ENCODE measurements at regions not wholly inside any gene's neighbourhood (a gene's known extent, or its start where the extent isn't known, plus 50 kb on each side); places are given as distances from the start of the nearest gene placed in this dataset.
"Not testable (repeated sequence)": the region's sequence is repeated elsewhere in the genome, so short reads cannot be mapped to it uniquely, and the experiment has no call there.

DNA sequence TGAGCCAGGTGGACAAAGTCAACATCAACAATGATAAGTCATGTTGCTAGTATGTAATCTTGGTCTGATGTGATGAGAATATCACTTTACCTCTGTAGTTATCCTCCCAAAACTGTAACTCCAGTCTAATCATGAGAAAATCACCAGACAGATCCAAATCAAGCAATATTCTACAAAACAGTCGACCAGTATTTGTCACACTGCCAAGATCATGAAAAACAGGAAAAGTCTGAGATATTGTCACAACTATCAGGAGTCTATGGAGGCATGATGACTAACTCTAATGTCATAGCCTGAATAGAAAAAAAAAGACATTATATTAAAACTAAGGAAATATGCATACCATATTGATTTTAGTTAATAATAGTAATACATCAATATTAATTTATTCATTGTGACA lies 1883.3 kb upstream of the CELF4 start:
- peak; percentile 28 for DNase-seq (ENCODE audit: low read depth)
- TF ChIP-seq, protein P1, sequence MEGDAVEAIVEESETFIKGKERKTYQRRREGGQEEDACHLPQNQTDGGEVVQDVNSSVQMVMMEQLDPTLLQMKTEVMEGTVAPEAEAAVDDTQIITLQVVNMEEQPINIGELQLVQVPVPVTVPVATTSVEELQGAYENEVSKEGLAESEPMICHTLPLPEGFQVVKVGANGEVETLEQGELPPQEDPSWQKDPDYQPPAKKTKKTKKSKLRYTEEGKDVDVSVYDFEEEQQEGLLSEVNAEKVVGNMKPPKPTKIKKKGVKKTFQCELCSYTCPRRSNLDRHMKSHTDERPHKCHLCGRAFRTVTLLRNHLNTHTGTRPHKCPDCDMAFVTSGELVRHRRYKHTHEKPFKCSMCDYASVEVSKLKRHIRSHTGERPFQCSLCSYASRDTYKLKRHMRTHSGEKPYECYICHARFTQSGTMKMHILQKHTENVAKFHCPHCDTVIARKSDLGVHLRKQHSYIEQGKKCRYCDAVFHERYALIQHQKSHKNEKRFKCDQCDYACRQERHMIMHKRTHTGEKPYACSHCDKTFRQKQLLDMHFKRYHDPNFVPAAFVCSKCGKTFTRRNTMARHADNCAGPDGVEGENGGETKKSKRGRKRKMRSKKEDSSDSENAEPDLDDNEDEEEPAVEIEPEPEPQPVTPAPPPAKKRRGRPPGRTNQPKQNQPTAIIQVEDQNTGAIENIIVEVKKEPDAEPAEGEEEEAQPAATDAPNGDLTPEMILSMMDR (conservative IDR thresholded peaks at IDR 0.05; ENCODE audit: low read depth, low read length): no peak
- H3K4me3 ChIP-seq (ENCODE audit: low read depth, low read length): no peak overlapping the region

DNA sequence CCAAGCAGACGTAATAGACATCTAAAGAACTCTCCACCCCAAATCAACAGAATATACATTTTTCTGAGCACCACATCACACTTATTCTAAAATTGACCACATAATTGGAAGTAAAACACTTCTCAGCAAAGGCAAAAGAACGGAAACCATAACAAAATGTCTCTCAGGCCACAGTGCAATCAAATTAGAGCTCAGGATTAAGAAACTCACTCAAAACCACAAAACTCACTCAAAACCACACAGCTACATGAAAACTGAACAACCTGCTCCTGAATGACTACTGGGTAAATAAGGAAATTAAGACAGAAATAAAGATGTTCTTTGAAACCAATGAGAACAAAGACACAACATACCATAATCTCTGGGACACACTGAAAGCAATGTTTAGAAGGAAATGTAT lies 1879.4 kb upstream of the CELF4 start:
- DNase-seq (ENCODE audit: low read depth); H3K4me3 ChIP-seq (ENCODE audit: low read depth, low read length): not testable (repeated sequence)

DNA sequence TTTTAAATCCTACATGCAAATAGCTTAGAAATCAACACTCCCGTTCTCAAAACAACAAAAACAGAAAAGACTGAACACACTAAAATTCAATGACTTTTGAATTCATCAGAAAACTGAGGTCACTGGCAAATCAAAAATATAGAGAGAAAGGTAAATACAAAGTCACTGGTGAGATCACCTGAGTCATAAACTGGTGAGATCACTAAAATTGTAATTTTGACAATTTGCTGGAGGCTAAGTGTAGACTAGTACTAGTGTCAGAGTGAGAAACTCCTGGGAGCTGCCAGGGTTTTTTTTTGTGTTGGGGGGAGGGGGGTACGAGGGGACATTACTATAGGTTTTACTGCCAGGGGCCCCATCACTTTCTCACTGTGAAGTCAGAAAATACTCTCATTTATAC lies 1876.0 kb upstream of the CELF4 start:
- H3K4me3 ChIP-seq (ENCODE audit: low read depth, low read length): no peak overlapping the region
- TF ChIP-seq, protein P1 (conservative IDR thresholded peaks at IDR 0.05; ENCODE audit: low read depth, low read length): no peak
- no peak for DNase-seq (ENCODE audit: low read depth)

DNA sequence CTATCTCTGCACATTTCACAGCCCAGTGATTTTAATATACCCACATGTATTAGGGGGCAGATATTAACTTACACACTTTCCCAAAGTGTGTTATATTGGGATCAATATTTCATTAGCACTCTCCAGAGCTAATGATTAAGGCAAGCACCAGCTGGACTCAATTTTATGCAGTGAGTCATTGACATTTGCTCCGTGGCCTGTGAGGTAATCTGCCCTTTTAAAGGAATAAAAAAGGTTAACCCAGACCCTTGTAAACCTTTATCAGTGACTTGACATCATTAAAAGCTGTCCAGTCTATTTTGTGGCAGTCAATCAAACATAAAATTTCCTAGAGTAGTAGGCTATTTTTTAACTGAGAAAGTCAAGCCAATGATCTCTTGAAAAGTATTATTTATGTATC lies 1870.4 kb upstream of the CELF4 start:
- TF ChIP-seq, protein P1 (conservative IDR thresholded peaks at IDR 0.05; ENCODE audit: low read depth, low read length): no peak
- no peak overlapping the region for H3K4me3 ChIP-seq (ENCODE audit: low read depth, low read length)
- no peak for DNase-seq (ENCODE audit: low read depth)

DNA sequence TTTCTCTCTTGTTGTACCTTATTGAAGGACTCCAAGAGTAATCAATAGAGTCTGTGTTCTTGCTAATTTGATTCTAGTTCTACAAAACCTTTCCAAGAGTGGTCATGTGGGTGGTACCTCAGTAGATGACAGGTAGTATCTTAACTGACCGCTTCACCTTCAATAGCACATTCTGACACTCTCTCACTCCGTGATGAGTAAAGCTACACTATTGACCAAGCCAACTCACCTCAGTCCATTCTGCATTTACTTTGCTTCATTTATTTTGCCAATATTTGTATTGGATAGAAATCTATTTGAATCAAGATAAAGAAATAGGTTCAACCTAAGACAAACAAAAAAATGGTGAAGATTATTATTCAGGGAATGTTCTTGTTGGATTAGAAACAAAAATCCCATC lies 1869.6 kb upstream of the CELF4 start:
- TF ChIP-seq, protein P1 (conservative IDR thresholded peaks at IDR 0.05; ENCODE audit: low read depth, low read length): no peak
- no peak overlapping the region for H3K4me3 ChIP-seq (ENCODE audit: low read depth, low read length)
- DNase-seq (ENCODE audit: low read depth): no peak

DNA sequence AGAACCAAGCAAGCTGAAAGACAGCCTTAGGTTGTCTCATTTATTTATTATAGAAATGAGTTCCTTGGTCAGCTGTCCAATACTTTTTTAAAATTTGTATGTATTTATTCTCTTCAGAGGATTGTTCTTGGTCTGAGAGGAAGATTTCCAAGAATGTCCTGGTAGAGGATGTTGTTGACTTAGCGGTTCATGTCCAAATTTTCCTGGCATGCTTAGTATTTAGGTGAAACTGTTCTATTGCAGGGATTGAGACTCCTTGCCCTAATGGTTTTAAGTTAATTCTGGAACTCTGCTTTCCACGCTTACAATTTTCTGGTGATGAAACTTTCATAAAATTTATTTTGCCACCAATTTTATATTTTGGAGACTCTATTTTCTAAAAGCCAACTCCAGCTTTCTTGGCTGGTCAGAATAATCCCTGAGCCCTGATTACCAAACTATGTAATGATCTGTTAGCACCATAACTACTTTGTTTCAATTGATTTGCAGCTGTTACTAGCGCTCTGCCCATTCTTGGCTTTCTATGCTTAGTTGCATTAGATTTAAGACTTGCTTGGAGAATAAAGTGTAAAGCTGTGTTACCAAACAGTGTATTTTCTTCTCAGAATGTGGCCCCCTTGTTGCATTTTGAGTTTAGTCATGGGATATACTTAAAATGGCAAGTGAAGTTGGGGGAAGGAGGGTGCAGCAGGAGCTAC lies 1868.8 kb upstream of the CELF4 start:
- peak; percentile 72 for DNase-seq (ENCODE audit: low read depth)
- no peak overlapping the region for H3K4me3 ChIP-seq (ENCODE audit: low read depth, low read length)
- TF ChIP-seq, protein P1 (conservative IDR thresholded peaks at IDR 0.05; ENCODE audit: low read depth, low read length): no peak

DNA sequence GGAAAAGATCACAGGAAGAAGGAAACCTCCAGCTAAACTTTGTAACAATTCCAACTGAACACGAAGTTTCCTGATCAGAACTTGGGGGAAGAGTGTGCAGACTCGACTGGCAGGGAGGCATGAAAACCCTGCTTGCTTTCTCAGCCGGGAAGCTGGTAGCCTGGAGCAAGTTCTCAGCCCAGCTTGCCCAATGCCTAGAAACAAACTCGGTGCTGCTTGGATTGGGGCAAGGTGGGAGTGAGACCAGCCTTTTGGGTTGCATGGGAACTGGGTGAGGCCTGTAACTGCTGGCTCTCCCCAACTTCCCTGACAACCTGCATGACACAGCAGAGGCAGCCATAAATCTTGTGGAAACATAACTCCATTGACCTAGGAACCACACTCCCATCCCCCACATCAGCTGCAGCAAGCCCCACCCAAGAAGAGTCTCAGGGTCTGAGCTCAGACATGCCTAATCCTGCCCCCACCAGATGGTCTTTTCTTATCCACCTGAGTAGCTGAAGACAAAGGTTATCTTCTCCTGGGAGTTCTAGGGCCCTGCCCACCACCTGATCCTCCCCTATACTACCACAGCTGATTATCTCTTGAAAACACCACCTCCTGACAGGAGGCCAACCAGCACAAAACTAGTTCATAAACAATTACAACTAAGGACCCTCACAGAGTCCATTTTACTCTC lies 1859.7 kb upstream of the CELF4 start:
- DNase-seq (ENCODE audit: low read depth): no peak
- TF ChIP-seq, protein P1 (conservative IDR thresholded peaks at IDR 0.05; ENCODE audit: low read depth, low read length): no peak
- H3K4me3 ChIP-seq (ENCODE audit: low read depth, low read length): no peak overlapping the region
